Right forelimb (tissue), 1 donor: ENCODE measurements at regions not wholly inside any gene's neighbourhood (a gene's known extent, or its start where the extent isn't known, plus 50 kb on each side); places are given as distances from the start of the nearest gene placed in this dataset.

ENCODE experiments used
- DNase-seq: peaks from one replicate; pipeline ENCODE4 v3.0.0-alpha.2; 2018

DNA sequence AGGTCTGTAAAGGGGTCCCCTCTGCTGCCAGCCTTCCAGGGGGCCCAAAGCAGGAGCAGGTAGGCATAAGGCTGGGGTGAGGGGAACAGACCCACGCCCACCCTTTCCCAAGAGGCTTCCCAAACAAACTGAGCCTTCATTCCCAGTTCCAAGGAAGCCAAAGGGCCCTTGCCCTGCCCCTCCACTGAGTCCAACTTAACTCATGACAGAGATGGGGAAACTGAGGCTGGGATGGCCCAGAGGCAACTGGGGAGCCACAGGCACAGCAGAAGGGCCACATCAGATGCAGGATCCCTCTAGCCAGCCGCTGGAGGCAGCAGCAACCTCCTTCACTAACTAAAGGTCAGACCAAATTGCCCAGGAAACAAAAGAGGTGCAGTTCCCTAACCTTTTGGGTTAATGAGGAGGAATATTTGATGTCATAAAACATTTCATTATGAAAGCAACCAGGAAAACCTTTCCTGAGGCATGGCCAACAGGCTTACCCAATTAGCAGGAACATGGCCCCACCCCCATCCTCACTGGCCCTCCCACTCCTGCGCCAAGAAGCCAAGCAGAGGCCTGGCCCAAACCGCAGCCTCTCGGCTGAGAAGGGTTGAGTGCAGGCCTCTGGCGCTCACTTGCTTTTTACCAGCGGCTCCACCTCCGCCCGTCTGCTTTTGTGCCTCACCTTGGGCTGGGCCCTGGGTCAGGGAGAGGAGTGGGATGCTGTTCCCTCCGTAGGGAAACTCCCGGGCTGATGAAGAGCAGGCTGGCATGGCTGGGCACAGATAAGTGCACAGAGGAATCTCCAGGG is 293.5 kb upstream of the RTL1 start:
- DNase-seq = peak; percentile 46

DNA sequence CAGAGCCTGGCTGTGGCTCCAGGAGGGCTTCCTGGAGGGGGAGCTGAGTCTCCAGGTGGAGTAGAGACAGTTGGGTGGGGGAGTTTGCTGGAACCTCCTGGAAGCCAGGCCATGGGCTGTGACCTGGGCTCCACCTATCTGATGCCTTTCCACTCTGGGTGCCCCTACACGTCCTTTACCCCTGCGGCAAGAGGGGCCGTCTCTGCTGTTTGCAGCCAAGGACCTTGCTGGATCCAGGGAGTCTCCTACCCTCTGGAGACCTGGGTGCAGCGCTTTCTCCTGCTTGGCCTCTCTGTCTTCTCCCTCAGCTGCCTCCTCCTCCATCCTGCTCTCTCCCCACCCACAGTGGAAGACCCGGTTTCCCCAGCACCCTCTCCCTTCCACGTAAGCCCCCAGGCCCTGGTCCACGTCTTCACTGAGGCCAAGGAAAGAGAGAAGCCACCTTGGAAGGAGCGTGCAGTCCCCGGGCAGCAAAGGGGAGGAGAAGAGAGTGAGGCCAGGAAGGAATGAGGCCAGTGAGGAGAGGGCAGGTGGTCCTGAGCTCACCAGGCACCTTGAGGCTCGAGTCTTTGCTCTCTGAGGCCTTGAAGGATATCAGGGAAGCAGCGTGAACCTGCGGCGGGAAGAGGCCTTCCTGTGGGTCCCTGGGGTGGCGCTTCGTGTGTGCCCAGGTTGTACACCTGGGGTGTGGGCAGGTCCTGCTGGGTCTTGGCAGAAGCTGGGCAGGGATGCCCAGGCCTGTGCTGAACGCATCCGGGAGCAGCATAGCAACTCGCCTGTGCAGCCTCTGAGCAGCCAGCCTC is 294.3 kb upstream of the RTL1 start:
- DNase-seq = peak; percentile 45

- peak; percentile 32 for DNase-seq
Observed at GRCh38 chr14:101198398-101199027, 295.0 kb upstream of the RTL1 start.

GRCh38 chr14:101199028-101199770 is 295.7 kb upstream of the RTL1 start:
- peak; percentile 25 for DNase-seq

- DNase-seq = no peak
Observed at GRCh38 chr14:101200008-101200649, 296.6 kb upstream of the RTL1 start.

DNA sequence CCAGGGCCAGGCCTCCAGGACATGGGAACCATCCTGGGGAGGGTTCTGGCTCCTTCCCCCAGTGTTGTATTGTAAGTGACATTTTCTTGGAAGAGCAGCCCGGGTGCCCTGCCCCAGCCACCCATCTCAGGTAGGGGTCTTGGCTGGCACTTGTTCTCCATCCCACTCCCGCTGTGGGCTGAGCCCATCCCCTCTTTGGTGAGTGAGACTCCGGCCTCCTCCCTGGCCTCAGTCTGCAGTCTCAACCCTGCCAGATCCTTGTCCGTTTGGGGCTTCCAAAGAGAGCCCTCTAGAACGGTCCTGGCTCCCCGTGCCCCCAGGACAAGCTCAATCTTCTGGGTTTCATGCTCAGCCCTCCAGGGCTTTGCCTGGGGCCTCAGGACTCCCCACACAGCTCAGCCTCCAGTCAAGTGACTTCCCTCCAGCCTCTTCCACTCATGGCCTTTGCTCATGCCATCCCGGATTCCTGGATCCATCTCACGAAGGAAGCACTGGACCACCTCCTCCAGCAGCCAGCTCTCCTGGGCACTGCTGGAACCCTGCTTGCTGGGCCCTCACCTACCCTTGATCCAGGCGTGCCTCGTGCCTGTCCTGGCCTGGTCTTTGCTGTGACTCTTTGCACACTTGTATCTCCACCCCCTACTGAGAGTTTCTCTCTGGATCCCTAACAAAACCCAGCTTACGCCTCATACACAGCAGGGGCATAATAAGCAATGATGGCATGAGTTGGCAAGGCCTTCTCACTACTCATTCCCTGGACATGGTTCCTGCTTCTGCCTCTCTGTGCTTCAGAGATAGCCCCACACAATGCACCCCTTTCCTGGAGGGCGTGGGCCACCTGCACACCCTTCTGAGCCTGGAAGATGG is 297.4 kb upstream of the RTL1 start:
- peak; percentile 36 for DNase-seq

DNA sequence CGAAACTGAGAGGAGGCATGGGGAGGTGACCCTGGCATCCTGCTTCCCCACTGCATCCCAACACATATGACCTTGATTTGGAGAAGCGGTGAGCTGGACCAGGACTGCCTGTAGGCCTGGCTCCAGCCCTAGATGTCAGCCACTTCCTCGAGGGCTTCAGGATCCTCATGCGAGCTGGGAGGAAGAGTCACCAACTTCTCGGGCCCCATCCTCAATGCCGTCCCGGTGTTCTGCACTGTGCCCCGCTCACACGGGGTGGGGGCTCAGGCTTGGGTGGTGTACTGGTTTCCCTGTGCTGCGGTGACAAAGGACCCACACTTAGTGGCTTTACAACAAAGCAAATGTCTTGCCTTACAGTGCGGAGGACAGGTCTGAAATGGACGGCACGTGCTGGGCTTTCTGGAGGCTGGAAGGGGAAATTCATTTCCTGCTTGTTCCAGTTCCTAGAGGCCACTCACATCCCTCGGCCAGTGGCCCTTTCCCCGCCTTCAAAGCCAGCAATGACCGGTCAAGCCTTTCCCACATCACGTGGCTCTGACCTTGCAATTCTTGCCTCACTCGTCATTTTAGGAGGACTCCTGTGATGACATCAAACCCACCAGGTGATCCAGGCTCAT is 298.1 kb upstream of the RTL1 start:
- DNase-seq = peak; percentile 26

DNA sequence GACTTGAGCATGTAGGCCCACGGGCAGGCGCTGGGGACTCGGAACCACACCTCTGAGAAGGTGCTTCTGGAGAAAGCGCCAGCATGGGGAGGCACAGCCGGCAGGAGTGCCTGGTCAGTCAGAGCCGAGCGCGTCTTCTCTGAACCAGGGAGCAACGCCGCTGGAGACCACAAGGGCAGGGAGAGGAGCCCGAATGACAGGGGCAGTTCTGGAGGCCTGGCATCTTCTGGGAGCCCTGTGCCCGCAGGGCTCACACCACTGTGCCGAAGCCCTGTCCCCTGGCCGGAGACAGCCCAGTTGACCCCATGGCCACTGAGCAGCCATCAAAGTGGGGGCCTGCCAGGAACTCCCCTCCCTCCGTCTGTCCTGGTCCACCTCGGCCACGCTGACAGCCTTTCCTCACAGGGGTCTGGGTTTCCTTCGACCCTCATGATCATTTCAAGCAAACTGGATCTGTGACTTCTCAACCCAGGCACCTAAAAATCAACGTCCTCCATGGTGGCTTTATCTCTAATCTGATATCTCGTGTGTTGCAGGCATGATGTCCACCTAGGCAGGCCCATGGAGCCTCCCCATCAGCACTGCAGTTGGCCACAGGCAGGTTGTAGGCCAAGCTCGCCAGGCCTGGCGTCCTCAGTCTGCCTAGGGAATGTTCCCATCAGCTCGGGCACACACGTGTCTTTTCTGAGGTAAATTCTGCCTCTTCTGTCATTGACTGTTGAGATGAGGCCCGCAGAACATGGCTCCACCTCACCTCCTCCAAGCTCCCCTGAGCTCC is 299.3 kb upstream of the RTL1 start:
- peak; percentile 18 for DNase-seq

DNA sequence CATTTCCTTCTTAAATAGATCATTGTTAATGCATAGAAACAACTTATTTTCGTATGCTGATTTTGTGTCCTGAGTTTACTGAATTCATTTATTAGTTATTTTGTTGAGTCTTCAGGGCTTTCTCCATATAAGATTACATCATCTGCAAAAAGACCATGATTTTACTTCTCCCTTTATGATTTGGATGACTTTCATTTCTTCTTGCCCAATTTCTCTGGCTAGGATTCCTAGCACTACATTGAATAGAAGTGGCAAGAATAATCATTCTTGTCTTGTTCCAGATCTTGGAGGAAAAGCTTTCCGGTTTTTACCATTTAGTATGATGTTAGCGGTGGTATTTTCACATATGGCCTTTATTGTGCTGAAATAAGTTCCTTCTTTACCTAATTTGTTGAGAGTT is 303.0 kb upstream of the RTL1 start:
- DNase-seq = no peak

DNA sequence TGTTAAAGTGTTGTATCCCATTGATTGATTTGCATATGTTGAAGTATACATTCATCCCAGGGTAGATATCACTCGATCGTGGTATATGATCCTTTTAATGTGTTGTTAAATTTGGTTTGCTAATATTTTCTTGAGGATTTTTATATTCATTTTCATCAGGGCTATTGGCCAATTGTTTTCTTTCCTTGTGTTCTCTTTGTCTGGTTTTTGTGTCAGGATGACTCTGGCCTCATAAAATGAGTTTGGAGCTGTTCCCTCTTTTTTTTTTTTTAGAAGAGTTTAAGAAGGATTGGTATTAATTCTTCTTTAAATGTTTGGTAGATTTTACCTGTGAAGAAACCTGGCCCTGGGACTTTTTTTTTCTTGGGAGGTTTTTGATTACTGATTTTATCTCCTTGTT is 303.5 kb upstream of the RTL1 start:
- no peak for DNase-seq

DNA sequence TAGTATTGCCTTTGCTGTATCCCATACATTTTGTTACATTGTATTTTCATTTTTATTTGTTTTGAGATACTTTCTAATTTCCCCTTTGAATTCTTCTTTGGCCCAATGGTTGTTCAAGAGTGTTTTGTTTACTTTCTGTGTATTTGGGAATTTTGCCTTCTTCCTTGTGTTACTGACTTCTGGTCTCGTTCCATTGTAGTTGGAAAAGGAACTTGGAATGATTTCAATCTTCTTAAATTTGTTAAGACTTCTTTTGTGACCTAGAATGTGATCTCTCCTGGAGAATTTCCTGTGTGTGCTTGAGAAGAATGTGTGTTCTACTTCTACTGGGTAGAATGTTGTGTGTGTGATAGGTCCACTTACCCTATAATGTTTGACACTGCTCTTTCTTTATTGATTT is 304.4 kb upstream of the RTL1 start:
- DNase-seq = no peak

DNA sequence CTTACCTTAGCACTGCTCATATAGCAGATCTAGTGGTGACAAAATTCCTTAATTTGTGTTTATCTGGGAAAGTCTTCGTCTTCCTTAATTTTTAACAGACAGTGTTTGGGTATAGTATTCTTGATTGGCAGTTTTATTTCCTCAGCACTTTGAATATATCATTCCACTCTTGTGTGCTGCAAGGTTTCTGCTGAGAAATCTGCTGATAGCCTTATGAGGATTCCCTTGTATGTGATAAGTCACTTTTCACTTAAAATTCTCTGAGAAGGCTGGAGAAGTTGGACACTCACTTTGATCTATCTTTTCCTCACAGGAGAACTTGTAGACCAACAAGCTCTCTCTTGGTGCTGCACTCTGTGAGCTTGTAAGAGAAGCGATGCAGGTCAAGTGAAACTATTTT is 306.1 kb upstream of the RTL1 start:
- DNase-seq = no peak

- DNase-seq = peak; percentile 13
Observed at GRCh38 chr14:101215266-101215665, 311.7 kb upstream of the RTL1 start.

- peak; percentile 45 for DNase-seq
Observed at GRCh38 chr14:101215927-101216326, 312.4 kb upstream of the RTL1 start.

GRCh38 chr14:101216366-101217079 is 313.0 kb upstream of the RTL1 start:
- peak; percentile 22 for DNase-seq

GRCh38 chr14:101217080-101217463 is 313.6 kb upstream of the RTL1 start:
- peak; percentile 5 for DNase-seq

- DNase-seq = peak; percentile 32
Observed at GRCh38 chr14:101217616-101218371, 314.3 kb upstream of the RTL1 start.

- peak; percentile 2 for DNase-seq
Observed at GRCh38 chr14:101219896-101220703, 316.6 kb upstream of the RTL1 start.
